ENCODE measurements at regions not wholly inside any gene's neighbourhood (a gene's known extent, or its start where the extent isn't known, plus 50 kb on each side); places are given as distances from the start of the nearest gene placed in this dataset.

- Histone ChIP-seq H3K9me3 (ENCODE audit: low read length) (no peaks in the 10 kb centered on the region), H3K4me3 (ENCODE audit: low read length) (no peak overlapping the region), H3K36me3 (ENCODE audit: insufficient read depth, low read length) (no peaks in the 10 kb centered on the region), H3K27me3 (ENCODE audit: insufficient read depth, low read length, poor library complexity, severe bottlenecking) (no peaks in the 10 kb centered on the region), H3K27ac (ENCODE audit: low read depth, low read length) (no peak overlapping the region), H3K4me1 (ENCODE audit: insufficient read depth, low read length) (no peaks in the 10 kb centered on the region)
- ChIA-PET POLR2A (no interaction called here), CTCF (no interaction called here)
- H3K9me3 Mint-ChIP-seq, result peaks cover 0 to 4% (median 0%) of the 10 kb centered on the region in 5 donors
- no peaks in the 10 kb centered on the region for H3K4me1 Mint-ChIP-seq
- H3K27ac Mint-ChIP-seq, result no peak overlapping the region
- no peaks in the 10 kb centered on the region for H3K36me3 Mint-ChIP-seq
- peaks cover 6 to 8% of the 10 kb centered on the region in 2 donors for H3K27me3 Mint-ChIP-seq
- DNase-seq, result no peak
- no peak overlapping the region for H3K4me3 Mint-ChIP-seq
Observed at GRCh38 chr6:18335948-18336347, 51.2 kb upstream of the RNF144B start.

GRCh38 chr6:18334251-18334650 is 52.9 kb upstream of the RNF144B start:
- Mint-ChIP-seq H3K27ac (no peak overlapping the region), H3K9me3 (no peaks in the 10 kb centered on the region), H3K27me3 (peaks cover 1 to 9% of the 10 kb centered on the region in 2 donors), H3K4me3 (no peak overlapping the region), H3K36me3 (no peaks in the 10 kb centered on the region), H3K4me1 (no peaks in the 10 kb centered on the region)
- no peak for DNase-seq
- POLR2A ChIA-PET, result no interaction called here
- Histone ChIP-seq H3K27me3 (ENCODE audit: insufficient read depth, low read length, poor library complexity, severe bottlenecking) (no peaks in the 10 kb centered on the region), H3K36me3 (ENCODE audit: insufficient read depth, low read length) (no peaks in the 10 kb centered on the region), H3K4me3 (ENCODE audit: low read length) (no peak overlapping the region), H3K9me3 (ENCODE audit: low read length) (no peaks in the 10 kb centered on the region), H3K27ac (ENCODE audit: low read depth, low read length) (no peak overlapping the region), H3K4me1 (ENCODE audit: insufficient read depth, low read length) (no peaks in the 10 kb centered on the region)
- CTCF ChIA-PET, result interaction anchor here (0.9 kb wide), 1 partner anchor 11 kb away, joined by 4 read pairs; no protein-coding TSS in a partner anchor

- Mint-ChIP-seq H3K9me3 (no peaks in the 10 kb centered on the region), H3K27ac (no peak overlapping the region), H3K4me1 (peaks cover 0 to 2% (median 0%) of the 10 kb centered on the region in 3 donors), H3K4me3 (no peak overlapping the region), H3K27me3 (peaks cover 8 to 21% of the 10 kb centered on the region in 2 donors), H3K36me3 (no peaks in the 10 kb centered on the region)
- Histone ChIP-seq H3K27ac (ENCODE audit: low read depth, low read length) (no peak overlapping the region), H3K36me3 (ENCODE audit: insufficient read depth, low read length) (no peaks in the 10 kb centered on the region), H3K27me3 (ENCODE audit: insufficient read depth, low read length, poor library complexity, severe bottlenecking) (no peaks in the 10 kb centered on the region), H3K9me3 (ENCODE audit: low read length) (no peaks in the 10 kb centered on the region), H3K4me1 (ENCODE audit: insufficient read depth, low read length) (no peaks in the 10 kb centered on the region), H3K4me3 (ENCODE audit: low read length) (no peak overlapping the region)
- POLR2A ChIA-PET, result no interaction called here
- CTCF ChIA-PET, result interaction anchor here (0.9 to 2.9 kb wide), 3 partner anchors 173 to 176 kb away, joined by 3 to 12 read pairs (median 3); no protein-coding TSS in a partner anchor
- DNase-seq, result no peak
Observed at GRCh38 chr6:18330548-18331081, 56.5 kb upstream of the RNF144B start.

GRCh38 chr6:18329776-18330175 is 57.4 kb upstream of the RNF144B start:
- H3K27ac ChIP-seq (ENCODE audit: low read depth, low read length), result no peak overlapping the region
- no peak overlapping the region for H3K4me3 Mint-ChIP-seq

GRCh38 chr6:18328540-18328939 is 58.6 kb upstream of the RNF144B start:
- POLR2A ChIA-PET, result no interaction called here
- peaks cover 8 to 26% of the 10 kb centered on the region in 2 donors for H3K27me3 Mint-ChIP-seq
- CTCF ChIA-PET, result interaction anchor here (2.9 kb wide), 1 partner anchor 175 kb away, joined by 12 read pairs; no protein-coding TSS in a partner anchor

More at GRCh38 chr6:18329776-18330175, 57.4 kb upstream of the RNF144B start:
- no peaks in the 10 kb centered on the region for H3K27me3 ChIP-seq (ENCODE audit: insufficient read depth, low read length, poor library complexity, severe bottlenecking)
- H3K36me3 ChIP-seq (ENCODE audit: insufficient read depth, low read length), result no peaks in the 10 kb centered on the region
- peaks cover 0 to 2% (median 0%) of the 10 kb centered on the region in 3 donors for H3K4me1 Mint-ChIP-seq
- H3K27ac Mint-ChIP-seq, result no peak overlapping the region
- H3K27me3 Mint-ChIP-seq, result peaks cover 8 to 26% of the 10 kb centered on the region in 2 donors
- H3K36me3 Mint-ChIP-seq, result no peaks in the 10 kb centered on the region
- H3K4me1 ChIP-seq (ENCODE audit: insufficient read depth, low read length), result no peaks in the 10 kb centered on the region
- H3K9me3 ChIP-seq (ENCODE audit: low read length), result no peaks in the 10 kb centered on the region
- CTCF ChIA-PET, result interaction anchor here (0.9 to 2.9 kb wide), 2 partner anchors 174 to 176 kb away, joined by 3 to 12 read pairs; no protein-coding TSS in a partner anchor
- no peak for DNase-seq
- no peak overlapping the region for H3K4me3 ChIP-seq (ENCODE audit: low read length)
- POLR2A ChIA-PET, result no interaction called here
- H3K9me3 Mint-ChIP-seq, result no peaks in the 10 kb centered on the region

GRCh38 chr6:18328070-18328469 is 59.1 kb upstream of the RNF144B start:
- Mint-ChIP-seq H3K27ac (no peak overlapping the region), H3K27me3 (peaks cover 8 to 26% of the 10 kb centered on the region in 2 donors), H3K4me1 (peaks cover 0 to 2% (median 0%) of the 10 kb centered on the region in 3 donors), H3K36me3 (no peaks in the 10 kb centered on the region), H3K4me3 (no peak overlapping the region), H3K9me3 (no peaks in the 10 kb centered on the region)
- H3K27ac ChIP-seq (ENCODE audit: low read depth, low read length), result no peak overlapping the region
- POLR2A ChIA-PET, result no interaction called here
- H3K27me3 ChIP-seq (ENCODE audit: insufficient read depth, low read length, poor library complexity, severe bottlenecking), result no peaks in the 10 kb centered on the region
- DNase-seq, result no peak
- H3K4me3 ChIP-seq (ENCODE audit: low read length), result no peak overlapping the region
- CTCF ChIA-PET, result interaction anchor here (2.9 kb wide), 1 partner anchor 176 kb away, joined by 12 read pairs; no protein-coding TSS in a partner anchor
- no peaks in the 10 kb centered on the region for H3K4me1 ChIP-seq (ENCODE audit: insufficient read depth, low read length)
- H3K9me3 ChIP-seq (ENCODE audit: low read length), result no peaks in the 10 kb centered on the region
- H3K36me3 ChIP-seq (ENCODE audit: insufficient read depth, low read length), result no peaks in the 10 kb centered on the region

More at GRCh38 chr6:18328540-18328939, 58.6 kb upstream of the RNF144B start:
- H3K27ac ChIP-seq (ENCODE audit: low read depth, low read length), result no peak overlapping the region
- no peak for DNase-seq
- Mint-ChIP-seq H3K4me3 (no peak overlapping the region), H3K9me3 (no peaks in the 10 kb centered on the region), H3K36me3 (no peaks in the 10 kb centered on the region), H3K4me1 (peaks cover 0 to 2% (median 0%) of the 10 kb centered on the region in 3 donors), H3K27ac (no peak overlapping the region)
- H3K4me1 ChIP-seq (ENCODE audit: insufficient read depth, low read length), result no peaks in the 10 kb centered on the region
- H3K27me3 ChIP-seq (ENCODE audit: insufficient read depth, low read length, poor library complexity, severe bottlenecking), result no peaks in the 10 kb centered on the region
- H3K4me3 ChIP-seq (ENCODE audit: low read length), result no peak overlapping the region
- H3K36me3 ChIP-seq (ENCODE audit: insufficient read depth, low read length), result no peaks in the 10 kb centered on the region
- H3K9me3 ChIP-seq (ENCODE audit: low read length), result no peaks in the 10 kb centered on the region

GRCh38 chr6:18327626-18328025 is 59.5 kb upstream of the RNF144B start:
- Mint-ChIP-seq H3K27ac (no peak overlapping the region), H3K27me3 (peaks cover 8 to 26% of the 10 kb centered on the region in 2 donors), H3K36me3 (no peaks in the 10 kb centered on the region), H3K4me3 (no peak overlapping the region), H3K9me3 (no peaks in the 10 kb centered on the region), H3K4me1 (peaks cover 0 to 2% (median 0%) of the 10 kb centered on the region in 3 donors)
- POLR2A ChIA-PET, result no interaction called here
- Histone ChIP-seq H3K4me3 (ENCODE audit: low read length) (no peak overlapping the region), H3K27me3 (ENCODE audit: insufficient read depth, low read length, poor library complexity, severe bottlenecking) (no peaks in the 10 kb centered on the region), H3K4me1 (ENCODE audit: insufficient read depth, low read length) (no peaks in the 10 kb centered on the region), H3K9me3 (ENCODE audit: low read length) (no peaks in the 10 kb centered on the region), H3K27ac (ENCODE audit: low read depth, low read length) (no peak overlapping the region), H3K36me3 (ENCODE audit: insufficient read depth, low read length) (no peaks in the 10 kb centered on the region)
- DNase-seq, result no peak
- CTCF ChIA-PET, result no interaction called here

GRCh38 chr6:18326980-18327379 is 60.2 kb upstream of the RNF144B start:
- Mint-ChIP-seq H3K27me3 (peaks cover 8 to 26% of the 10 kb centered on the region in 2 donors), H3K4me1 (peaks cover 0 to 2% (median 0%) of the 10 kb centered on the region in 3 donors), H3K36me3 (no peaks in the 10 kb centered on the region), H3K27ac (no peak overlapping the region), H3K4me3 (no peak overlapping the region), H3K9me3 (no peaks in the 10 kb centered on the region)
- CTCF ChIA-PET, result no interaction called here
- Histone ChIP-seq H3K9me3 (ENCODE audit: low read length) (no peaks in the 10 kb centered on the region), H3K36me3 (ENCODE audit: insufficient read depth, low read length) (no peaks in the 10 kb centered on the region), H3K27ac (ENCODE audit: low read depth, low read length) (no peak overlapping the region), H3K4me3 (ENCODE audit: low read length) (no peak overlapping the region), H3K27me3 (ENCODE audit: insufficient read depth, low read length, poor library complexity, severe bottlenecking) (no peaks in the 10 kb centered on the region), H3K4me1 (ENCODE audit: insufficient read depth, low read length) (no peaks in the 10 kb centered on the region)
- DNase-seq, result no peak
- POLR2A ChIA-PET, result no interaction called here

Measured in CD8-positive, alpha-beta memory T cell (primary cell).